Stomach (tissue), 4 donors: ENCODE measurements at regions not wholly inside any gene's neighbourhood (a gene's known extent, or its start where the extent isn't known, plus 50 kb on each side); places are given as distances from the start of the nearest gene placed in this dataset.

ENCODE experiments used
- CTCF ChIP-seq, 7 experiments: fragments of 450-650 bp in 4 of 7; fragments of 200-600 bp in 3 of 7; sonication (generic) in 3 of 7; IDR thresholded peaks; one replicate each; pipeline ENCODE4 v1.5.1; 2016 to 2019; ENCODE audit warnings: antibody characterized with exemption in 7 of 7, control low read depth in 2 of 7, mild to moderate bottlenecking in 1 of 7
- POLR2A ChIP-seq, 4 donors: fragments of 450-650 bp; IDR thresholded peaks; one replicate each; pipeline ENCODE4 v1.6.1; 2016; ENCODE audit warnings: antibody characterized with exemption in 4 of 4, control low read depth in 2 of 4, mild to moderate bottlenecking in 1 of 4, moderate library complexity in 1 of 4

GRCh38 chr2:215772634-215773563, 240.5 kb downstream of the MREG start:
- TF ChIP-seq CTCF (IDR thresholded peaks at IDR 0.05) (no peak), POLR2A (IDR thresholded peaks at IDR 0.05) (no peak)
